AG09319 (cell line): ENCODE measurements at regions not wholly inside any gene's neighbourhood (a gene's known extent, or its start where the extent isn't known, plus 50 kb on each side); places are given as distances from the start of the nearest gene placed in this dataset.
"Not testable (repeated sequence)": the region's sequence is repeated elsewhere in the genome, so short reads cannot be mapped to it uniquely, and the experiment has no call there.

ENCODE experiments used
- DNase-seq: peaks from one replicate; pipeline ENCODE4 v3.0.0-alpha.2; 2010; ENCODE audit warnings: low read depth; ENCODE audit errors: extremely low read depth
- CTCF ChIP-seq: IDR thresholded peaks from 2 replicates; pipeline ENCODE4 v1.5.1; 2011; ENCODE audit warnings: low read depth, mild to moderate bottlenecking, inconsistent platforms, low read length, moderate library complexity

- TF ChIP-seq CTCF = no peak
Measured at GRCh38 chr7:79513261-79513660, 59.8 kb upstream of the MAGI2 start.

GRCh38 chr7:79512261-79512660 is 58.8 kb upstream of the MAGI2 start:
- no peak for TF ChIP-seq CTCF
- no peak for DNase-seq

More at GRCh38 chr7:79513261-79513660, 59.8 kb upstream of the MAGI2 start:
- no peak for DNase-seq

DNA sequence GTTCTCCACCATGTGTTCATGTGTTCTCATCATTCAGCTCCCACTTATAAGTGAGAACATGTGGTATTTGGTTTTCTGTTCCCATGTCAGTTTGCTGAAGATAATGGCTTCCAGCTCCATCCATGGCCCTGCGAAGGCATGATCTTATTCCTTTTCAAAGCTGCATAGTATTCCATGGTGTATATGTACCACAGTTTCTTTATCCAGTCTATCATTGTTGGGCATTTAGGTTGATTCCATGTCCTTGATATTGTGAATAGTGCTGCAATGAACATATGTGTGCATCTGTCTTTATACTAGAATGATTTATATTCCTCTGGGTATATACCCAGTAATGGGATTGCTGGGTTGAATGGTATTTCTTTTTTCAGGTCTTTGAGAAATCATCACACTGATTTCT is 57.6 kb upstream of the MAGI2 start:
- DNase-seq = not testable (repeated sequence)

GRCh38 chr7:79507131-79507530 is 53.7 kb upstream of the MAGI2 start:
- TF ChIP-seq CTCF = no peak
- no peak for DNase-seq

DNA sequence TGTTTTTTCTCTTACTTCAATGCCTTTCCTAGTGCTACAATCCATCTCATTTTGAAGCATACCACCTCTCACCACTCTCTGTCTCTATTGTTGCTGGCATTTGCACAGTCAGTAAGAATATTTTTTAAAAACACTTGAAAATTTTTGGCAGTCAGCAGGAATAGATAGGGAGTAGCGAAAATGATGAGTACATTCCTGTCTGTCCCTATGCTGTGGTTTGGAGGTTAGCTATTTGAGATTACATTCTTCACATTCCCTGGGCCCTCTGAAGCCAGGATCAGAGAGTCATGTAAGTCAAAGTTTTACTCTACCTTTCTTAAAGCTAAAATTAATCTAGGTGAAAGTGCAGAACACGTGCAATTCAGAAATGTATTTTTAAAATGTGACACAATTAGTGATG is 53.0 kb upstream of the MAGI2 start:
- no peak for TF ChIP-seq CTCF
- DNase-seq = no peak

- no peak for TF ChIP-seq CTCF
- DNase-seq = no peak
Measured at GRCh38 chr7:79504607-79505389, 51.3 kb upstream of the MAGI2 start.
